ENCODE measurements at regions not wholly inside any gene's neighbourhood (a gene's known extent, or its start where the extent isn't known, plus 50 kb on each side); places are given as distances from the start of the nearest gene placed in this dataset.
"Not testable (repeated sequence)": the region's sequence is repeated elsewhere in the genome, so short reads cannot be mapped to it uniquely, and the experiment has no call there.

- H3K27me3 ChIP-seq (ENCODE audit: low read depth); H3K4me3 ChIP-seq; in situ Hi-C loops (cut with MboI; ENCODE audit: low sequenced_read_pairs); H3K9me3 ChIP-seq; H3K36me3 ChIP-seq (replicated peaks); DNase-seq (ENCODE audit: low spot score in 2 of 2): not testable (repeated sequence)
- peaks cover 28% of the 10 kb centered on the region for H3K4me1 ChIP-seq
These were observed 113.0 kb upstream of the FOXN2 start for GRCh38 chr2:48201435-48201834.

DNA sequence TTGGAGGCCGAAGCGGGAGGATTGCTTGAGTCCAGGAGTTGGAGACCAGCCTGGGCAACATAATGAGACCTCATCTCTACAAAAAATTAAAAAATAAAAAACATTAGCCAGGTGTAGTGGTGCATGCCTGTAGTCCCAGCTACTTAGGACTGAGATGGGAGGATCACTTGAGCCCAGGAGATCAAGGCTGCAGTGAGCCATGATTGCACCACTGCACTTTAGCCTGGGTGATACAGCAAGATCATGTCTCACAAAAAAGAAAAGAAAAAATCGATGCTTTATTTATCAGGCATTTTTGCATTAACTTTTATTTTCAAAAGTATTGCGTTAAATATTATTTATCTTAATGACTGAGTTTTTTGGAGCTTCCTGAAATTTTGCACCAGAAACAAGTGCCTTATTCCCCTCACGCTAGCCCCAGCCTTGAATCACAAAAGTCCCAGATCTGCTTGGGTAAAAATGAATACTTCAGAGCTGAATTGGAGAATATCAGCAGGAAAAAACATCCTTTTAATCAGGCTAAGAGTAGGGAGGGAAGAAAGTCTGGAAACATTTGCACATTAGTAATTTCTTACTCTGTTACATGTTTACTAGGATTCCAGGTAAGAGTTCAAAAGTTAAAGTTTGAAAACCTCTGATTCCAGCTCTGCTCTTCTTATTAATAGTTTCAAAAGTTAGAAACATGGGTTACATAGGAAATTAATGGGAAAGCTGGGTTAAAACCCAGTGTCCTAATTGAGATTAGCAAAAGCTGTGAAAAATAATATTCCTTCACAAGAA lies 111.4 kb upstream of the FOXN2 start:
- Histone ChIP-seq H3K4me3 (no peak overlapping the region), H3K36me3 (replicated peaks) (no peaks in the 10 kb centered on the region), H3K27me3 (ENCODE audit: low read depth) (no peaks in the 10 kb centered on the region), H3K9me3 (no peaks in the 10 kb centered on the region), H3K4me1 (peaks cover 36% of the 10 kb centered on the region)
- in situ Hi-C loops (cut with MboI; ENCODE audit: low sequenced_read_pairs): no loop called here
- DNase-seq (ENCODE audit: low spot score in 2 of 2): no peak

DNA sequence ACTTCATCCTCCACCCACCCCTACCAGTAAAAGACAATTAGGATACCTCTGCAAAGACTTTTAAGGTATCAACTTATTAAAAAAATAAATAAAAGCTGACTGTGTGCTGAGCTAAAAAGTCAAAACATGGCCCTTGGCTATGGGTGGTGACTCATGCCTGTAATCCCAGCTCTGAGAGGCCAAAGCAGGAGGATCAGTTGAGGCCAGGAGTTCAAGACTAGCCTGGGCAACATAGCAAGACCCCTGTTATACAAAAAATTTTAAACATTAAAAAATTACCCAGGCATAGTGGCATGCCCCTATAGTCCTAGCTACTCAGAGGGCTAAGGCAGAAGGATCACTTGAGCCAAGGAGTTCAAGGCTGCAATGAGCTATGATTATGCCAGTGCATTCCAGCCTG lies 110.8 kb upstream of the FOXN2 start:
- Histone ChIP-seq H3K36me3 (replicated peaks) (no peaks in the 10 kb centered on the region), H3K27me3 (ENCODE audit: low read depth) (no peaks in the 10 kb centered on the region), H3K4me1 (peaks cover 40% of the 10 kb centered on the region), H3K4me3 (no peak overlapping the region), H3K9me3 (no peaks in the 10 kb centered on the region)
- DNase-seq (ENCODE audit: low spot score in 2 of 2): no peak
- in situ Hi-C loops (cut with MboI; ENCODE audit: low sequenced_read_pairs): no loop called here

DNA sequence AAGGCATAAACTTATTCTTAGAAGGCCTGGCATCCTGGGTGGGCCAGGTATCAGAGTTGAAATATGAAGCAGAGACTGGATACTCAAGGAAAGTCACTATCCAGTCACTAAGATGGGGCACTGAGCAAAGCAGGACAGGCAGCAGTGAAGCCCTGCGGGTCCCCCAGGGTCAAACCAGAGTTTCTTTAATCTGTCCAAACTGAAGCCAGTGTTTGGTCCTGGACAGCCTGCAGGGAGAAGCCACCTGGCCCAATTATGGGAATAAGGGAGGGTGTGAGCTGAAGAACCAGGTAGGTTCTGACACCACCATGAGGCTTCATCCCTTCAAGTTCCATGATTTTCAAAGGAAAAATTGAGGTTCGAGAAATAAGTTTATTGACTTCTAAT lies 109.7 kb upstream of the FOXN2 start:
- H3K4me1 ChIP-seq: peaks cover 45% of the 10 kb centered on the region

GRCh38 chr2:48205137-48205798 lies 109.2 kb upstream of the FOXN2 start:
- DNase-seq (ENCODE audit: low spot score in 2 of 2): peak; percentile 68 to 86
- no peaks in the 10 kb centered on the region for H3K9me3 ChIP-seq
- H3K27me3 ChIP-seq (ENCODE audit: low read depth): no peaks in the 10 kb centered on the region
- in situ Hi-C loops (cut with MboI; ENCODE audit: low sequenced_read_pairs): no loop called here
- no peaks in the 10 kb centered on the region for H3K36me3 ChIP-seq (replicated peaks)
- no peak overlapping the region for H3K4me3 ChIP-seq
- H3K4me1 ChIP-seq: peaks cover 45% of the 10 kb centered on the region

More for the DNA sequence above, 109.7 kb upstream of the FOXN2 start:
- no peaks in the 10 kb centered on the region for H3K36me3 ChIP-seq (replicated peaks)
- H3K9me3 ChIP-seq: no peaks in the 10 kb centered on the region
- no peak for DNase-seq (ENCODE audit: low spot score in 2 of 2)
- H3K27me3 ChIP-seq (ENCODE audit: low read depth): no peaks in the 10 kb centered on the region
- no peak overlapping the region for H3K4me3 ChIP-seq
- in situ Hi-C loops (cut with MboI; ENCODE audit: low sequenced_read_pairs): no loop called here

- H3K4me3 ChIP-seq; H3K9me3 ChIP-seq; DNase-seq (ENCODE audit: low spot score in 2 of 2); in situ Hi-C loops (cut with MboI; ENCODE audit: low sequenced_read_pairs); H3K36me3 ChIP-seq (replicated peaks); H3K27me3 ChIP-seq (ENCODE audit: low read depth): not testable (repeated sequence)
- peaks cover 45% of the 10 kb centered on the region for H3K4me1 ChIP-seq
These were observed 108.3 kb upstream of the FOXN2 start for GRCh38 chr2:48206056-48206656.

DNA sequence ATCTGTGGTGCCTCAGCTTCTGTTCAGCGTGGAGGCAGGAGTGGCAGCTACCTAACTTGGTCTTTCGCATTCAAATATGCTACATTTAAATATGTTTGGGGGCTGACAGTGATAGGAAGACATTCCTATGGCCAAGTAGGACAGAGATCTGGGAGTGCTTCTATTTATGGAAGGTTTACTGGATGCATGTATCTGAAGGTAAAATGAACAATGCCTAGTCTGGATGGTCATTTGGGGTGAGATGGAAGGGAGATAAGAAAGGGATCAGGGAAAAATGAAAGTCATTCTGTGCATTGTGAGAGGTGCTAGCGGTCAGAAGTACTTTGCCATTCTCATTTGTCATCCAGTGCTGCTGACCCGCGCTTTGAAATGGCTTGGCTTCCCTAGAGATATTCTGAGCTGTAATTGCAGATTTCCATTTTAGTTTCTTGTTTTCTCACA lies 107.3 kb upstream of the FOXN2 start:
- H3K4me1 ChIP-seq: peaks cover 45% of the 10 kb centered on the region
- no peaks in the 10 kb centered on the region for H3K27me3 ChIP-seq (ENCODE audit: low read depth)
- DNase-seq (ENCODE audit: low spot score in 2 of 2): peak; percentile 73 to 95
- no peaks in the 10 kb centered on the region for H3K9me3 ChIP-seq
- in situ Hi-C loops (cut with MboI; ENCODE audit: low sequenced_read_pairs): no loop called here
- H3K4me3 ChIP-seq: no peak overlapping the region
- no peaks in the 10 kb centered on the region for H3K36me3 ChIP-seq (replicated peaks)

- no peaks in the 10 kb centered on the region for H3K9me3 ChIP-seq
- no peak for DNase-seq (ENCODE audit: low spot score in 2 of 2)
- no peak overlapping the region for H3K4me3 ChIP-seq
- in situ Hi-C loops (cut with MboI; ENCODE audit: low sequenced_read_pairs): no loop called here
- H3K36me3 ChIP-seq (replicated peaks): no peaks in the 10 kb centered on the region
- H3K4me1 ChIP-seq: peaks cover 45% of the 10 kb centered on the region
- no peaks in the 10 kb centered on the region for H3K27me3 ChIP-seq (ENCODE audit: low read depth)
These were observed 106.6 kb upstream of the FOXN2 start for GRCh38 chr2:48207851-48208250.

DNA sequence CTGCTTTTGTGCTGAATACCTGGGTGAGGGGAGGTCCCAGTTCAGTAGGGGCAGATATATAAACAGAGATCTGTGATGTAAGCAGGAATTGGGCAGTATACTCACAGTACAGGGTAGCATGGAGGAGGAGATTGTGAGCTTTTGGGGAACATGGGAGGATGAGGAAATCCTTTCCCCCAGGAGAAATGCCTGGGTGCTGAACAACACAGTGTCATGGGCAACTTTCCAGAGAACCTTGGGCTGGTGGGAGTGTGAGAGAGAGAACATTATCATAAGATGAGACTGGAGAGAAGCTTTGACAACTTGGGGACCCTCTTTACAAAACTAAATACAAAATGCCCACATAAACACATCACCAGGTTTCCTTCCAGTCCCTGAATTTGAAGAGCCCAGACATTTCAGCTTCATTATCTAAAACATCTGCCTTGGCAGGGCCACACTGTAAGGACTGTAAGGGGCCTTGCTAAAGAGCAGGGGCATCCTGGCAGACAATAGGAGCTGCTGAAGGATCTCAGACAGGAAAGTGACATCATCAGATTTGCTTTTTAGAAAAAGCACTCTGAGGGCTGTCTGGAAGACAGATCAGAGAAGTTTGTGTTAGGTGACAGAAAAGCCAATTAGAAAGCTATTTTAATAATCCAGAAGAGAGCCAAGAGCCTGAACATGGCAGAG lies 105.1 kb upstream of the FOXN2 start:
- DNase-seq (ENCODE audit: low spot score in 2 of 2): no peak
- in situ Hi-C loops (cut with MboI; ENCODE audit: low sequenced_read_pairs): no loop called here
- H3K36me3 ChIP-seq (replicated peaks): no peaks in the 10 kb centered on the region
- no peaks in the 10 kb centered on the region for H3K9me3 ChIP-seq
- H3K4me1 ChIP-seq: peaks cover 45% of the 10 kb centered on the region
- H3K4me3 ChIP-seq: no peak overlapping the region
- H3K27me3 ChIP-seq (ENCODE audit: low read depth): no peaks in the 10 kb centered on the region

DNA sequence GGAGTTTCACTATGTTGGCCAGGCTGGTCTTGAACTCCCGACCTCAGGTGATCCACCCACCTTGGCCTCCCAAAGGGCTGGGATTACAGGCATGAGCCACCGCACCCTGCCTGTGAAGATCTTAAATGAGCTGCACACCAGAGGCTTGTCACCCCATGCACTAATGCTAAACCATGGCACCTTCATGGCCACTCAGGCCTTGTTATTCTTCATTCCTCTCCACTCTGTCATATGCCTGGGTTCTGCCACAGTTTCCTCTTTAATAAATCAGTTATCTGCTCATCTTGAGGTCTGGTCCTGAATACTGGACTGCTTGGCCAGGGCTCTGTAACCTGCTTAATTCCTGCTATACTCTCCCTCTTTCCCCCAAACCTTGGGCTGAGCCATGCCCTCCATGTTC lies 104.3 kb upstream of the FOXN2 start:
- H3K9me3 ChIP-seq: no peaks in the 10 kb centered on the region
- in situ Hi-C loops (cut with MboI; ENCODE audit: low sequenced_read_pairs): no loop called here
- no peak for DNase-seq (ENCODE audit: low spot score in 2 of 2)
- H3K4me1 ChIP-seq: peaks cover 37% of the 10 kb centered on the region
- no peak overlapping the region for H3K4me3 ChIP-seq
- no peaks in the 10 kb centered on the region for H3K36me3 ChIP-seq (replicated peaks)
- H3K27me3 ChIP-seq (ENCODE audit: low read depth): no peaks in the 10 kb centered on the region

DNA sequence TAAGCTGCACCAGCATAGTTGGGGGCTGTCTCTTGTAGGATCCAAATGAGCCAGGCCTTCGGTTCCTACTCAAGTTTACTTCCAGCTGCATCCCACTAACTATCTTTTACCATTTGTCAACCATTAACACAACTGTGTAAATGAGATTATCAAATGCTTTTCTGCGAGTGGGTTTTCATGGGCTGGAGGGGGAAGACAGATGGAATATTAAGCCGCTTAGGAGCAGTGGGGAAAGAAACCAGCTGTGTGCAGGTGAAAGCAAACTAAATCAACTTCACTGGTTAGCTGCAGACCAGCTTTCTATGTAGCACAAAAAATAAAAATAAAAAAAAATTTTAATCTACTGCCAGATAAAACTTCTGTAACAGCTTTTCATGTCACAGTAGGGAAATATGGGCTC lies 100.8 kb upstream of the FOXN2 start:
- H3K27me3 ChIP-seq (ENCODE audit: low read depth): no peaks in the 10 kb centered on the region
- in situ Hi-C loops (cut with MboI; ENCODE audit: low sequenced_read_pairs): no loop called here
- DNase-seq (ENCODE audit: low spot score in 2 of 2): no peak
- no peaks in the 10 kb centered on the region for H3K9me3 ChIP-seq
- no peak overlapping the region for H3K4me3 ChIP-seq
- H3K4me1 ChIP-seq: peaks cover 13% of the 10 kb centered on the region
- no peaks in the 10 kb centered on the region for H3K36me3 ChIP-seq (replicated peaks)

DNA sequence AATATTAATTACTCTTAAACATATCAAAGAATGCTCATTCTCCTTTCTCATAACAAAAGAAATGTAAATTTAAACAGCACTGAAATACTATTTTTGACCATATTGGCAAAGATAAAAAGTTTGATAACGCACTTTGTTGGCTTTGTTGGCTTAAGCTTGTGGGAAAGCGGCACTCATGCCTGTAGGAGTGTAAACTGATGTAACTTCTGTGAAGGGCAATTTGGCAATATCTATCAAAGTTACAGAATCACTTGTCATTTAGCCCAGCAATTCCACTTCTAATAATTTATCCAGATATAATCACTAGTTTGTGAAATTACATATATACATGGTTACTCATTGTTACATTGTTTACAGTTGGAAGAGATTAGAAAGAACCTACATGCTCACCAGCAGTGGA lies 96.3 kb upstream of the FOXN2 start:
- H3K4me1 ChIP-seq: peaks cover 3% of the 10 kb centered on the region; the same call in 1 of the 2 replicates
- no peaks in the 10 kb centered on the region for H3K36me3 ChIP-seq (replicated peaks)
- in situ Hi-C loops (cut with MboI; ENCODE audit: low sequenced_read_pairs): no loop called here
- H3K9me3 ChIP-seq: no peaks in the 10 kb centered on the region
- no peak for DNase-seq (ENCODE audit: low spot score in 2 of 2)
- H3K27me3 ChIP-seq (ENCODE audit: low read depth): no peaks in the 10 kb centered on the region
- no peak overlapping the region for H3K4me3 ChIP-seq

- no peak for DNase-seq (ENCODE audit: low spot score in 2 of 2)
- Histone ChIP-seq H3K9me3 (no peaks in the 10 kb centered on the region), H3K4me1 (peaks cover 3% of the 10 kb centered on the region; the same call in 1 of the 2 replicates), H3K36me3 (replicated peaks) (no peaks in the 10 kb centered on the region), H3K27me3 (ENCODE audit: low read depth) (no peaks in the 10 kb centered on the region), H3K4me3 (no peak overlapping the region)
- in situ Hi-C loops (cut with MboI; ENCODE audit: low sequenced_read_pairs): no loop called here
These were observed 95.3 kb upstream of the FOXN2 start for GRCh38 chr2:48219234-48219554.

Measured in HAP-1 (cell line).